Psoas muscle (tissue), 7 donors: ENCODE measurements at regions not wholly inside any gene's neighbourhood (a gene's known extent, or its start where the extent isn't known, plus 50 kb on each side); places are given as distances from the start of the nearest gene placed in this dataset.

Experiments used
- ATAC-seq, 4 donors: fragments of 200-7000 bp; cut with Tn5 transposase; one replicate each; pipeline ENCODE4 v1.9.1; 2020; ENCODE audit warnings: moderate library complexity in 3 of 4, mild to moderate bottlenecking in 2 of 4
- DNase-seq, 2 donors: peaks; one replicate each; pipeline ENCODE4 v3.0.0-alpha.2; 2020
- H3K27ac ChIP-seq: fragments of 200-600 bp; one replicate; pipeline ENCODE4 v1.8.0; 2022
- H3K27me3 ChIP-seq, 3 donors: fragments of 200-600 bp in 1 of 3; one replicate each; pipeline versions ENCODE4 v1.6.1 to v1.8.0; 2013 to 2022; ENCODE audit warnings: low read length in 2 of 3, mild to moderate bottlenecking in 2 of 3, moderate library complexity in 1 of 3; ENCODE audit not compliant: insufficient read depth in 3 of 3
- H3K36me3 ChIP-seq, 2 donors: fragments of 200-600 bp in 1 of 2; one replicate each; pipeline versions ENCODE4 v1.6.1 to v1.8.0; 2013 to 2022; ENCODE audit warnings: low read depth in 1 of 2, mild to moderate bottlenecking in 1 of 2, moderate library complexity in 1 of 2; ENCODE audit not compliant: insufficient read depth in 1 of 2
- H3K4me1 ChIP-seq: fragments of 200-600 bp; one replicate; pipeline ENCODE4 v1.8.0; 2022
- H3K4me3 ChIP-seq: fragments of 200-600 bp; one replicate; pipeline ENCODE4 v1.8.0; 2022; ENCODE audit warnings: mild to moderate bottlenecking
- H3K9me3 ChIP-seq: fragments of 200-600 bp; one replicate; pipeline ENCODE4 v1.8.0; 2022
- CTCF ChIP-seq: fragments of 200-600 bp; IDR thresholded peaks from one replicate; pipeline ENCODE4 v1.8.0; 2022; ENCODE audit warnings: antibody characterized with exemption
- WGBS, 3 donors: extraction: QIAGEN DNeasy Blood & Tissue Kit; methylation state at CpG; one replicate each; pipeline versions ENCODE4 v1.1.6 to v1.1.7; 2013; 5-methylcytosine and 5-hydroxymethylcytosine counted together
- intact Hi-C, 2 donors: fragments of 100-400 bp; cut with DNase I; formaldehyde crosslinking; loops; one replicate each; pipeline versions ENCODE4 v1.11.0 to v1.14.2; 2022
- donor health status: healthy with polysubstance abuse.
- donor health status: DM: no; HTN: no; CAD: no; lungs with moderate emphysema.
- donor health status: Bipolar disorder and iron deficiency.
- donor health status: healthy.
- donor health status: DM: yes; HTN: yes; CAD: no.
- donor health status: DM: no; HTN: no; CAD: no.
- donor health status: DM: yes; HTN: yes; CAD: no.

GRCh38 chr15:35705030-35705883 is 159.3 kb upstream of the DPH6 start:
- Histone ChIP-seq H3K27me3 (no peaks in the 10 kb centered on the region), H3K36me3 (no peaks in the 10 kb centered on the region), H3K9me3 (no peaks in the 10 kb centered on the region), H3K27ac (peak overlapping the region; percentile 50), H3K4me1 (peaks cover 13% of the 10 kb centered on the region), H3K4me3 (no peak overlapping the region)
- intact Hi-C loops: no loop called here
- no peak for TF ChIP-seq CTCF
- WGBS, 3 donors: 48 to 54% (median 51%) methylated on average over 2 of the region's 2 CpGs
- ATAC-seq: peak in 1 of 4 donors; percentile 39
- no peak for DNase-seq

GRCh38 chr15:35705884-35706585 is 160.1 kb upstream of the DPH6 start:
- 20 to 23% (median 22%) methylated on average over 4 of the region's 4 CpGs for WGBS, 3 donors
- Histone ChIP-seq H3K9me3 (no peaks in the 10 kb centered on the region), H3K4me1 (peaks cover 13% of the 10 kb centered on the region), H3K27me3 (no peaks in the 10 kb centered on the region), H3K4me3 (no peak overlapping the region), H3K36me3 (no peaks in the 10 kb centered on the region), H3K27ac (peak overlapping the region; percentile 50)
- no peak for DNase-seq
- intact Hi-C loops: no loop called here
- TF ChIP-seq CTCF: no peak
- peak; percentile 85 to 98 (median 90) for ATAC-seq

GRCh38 chr15:35712956-35713355 is 167.0 kb upstream of the DPH6 start:
- ATAC-seq (no peak), DNase-seq (no peak)
- TF ChIP-seq CTCF: no peak
- H3K9me3 ChIP-seq: no peaks in the 10 kb centered on the region
- no peaks in the 10 kb centered on the region for H3K36me3 ChIP-seq
- no peaks in the 10 kb centered on the region for H3K27me3 ChIP-seq
- 86 to 92% (median 88%) methylated on average over 2 of the region's 2 CpGs for WGBS, 3 donors
- H3K4me1 ChIP-seq: no peaks in the 10 kb centered on the region
- intact Hi-C loops: no loop called here
- H3K4me3 ChIP-seq: no peak overlapping the region
- no peak overlapping the region for H3K27ac ChIP-seq

GRCh38 chr15:35713733-35714132 is 167.8 kb upstream of the DPH6 start:
- Histone ChIP-seq H3K27me3 (no peaks in the 10 kb centered on the region), H3K4me3 (no peak overlapping the region), H3K27ac (no peak overlapping the region), H3K36me3 (no peaks in the 10 kb centered on the region), H3K4me1 (no peaks in the 10 kb centered on the region), H3K9me3 (no peaks in the 10 kb centered on the region)
- intact Hi-C loops: no loop called here
- no peak for DNase-seq
- no peak for ATAC-seq
- WGBS, 3 donors: 52 to 66% (median 60%) methylated on average over 2 of the region's 2 CpGs
- TF ChIP-seq CTCF: no peak
